ENCODE measurements at regions not wholly inside any gene's neighbourhood (a gene's known extent, or its start where the extent isn't known, plus 50 kb on each side); places are given as distances from the start of the nearest gene placed in this dataset.
A peak's percentile ranks its signal among the peaks of the same experiment; 100 is the strongest.

GRCh38 chr3:8239095-8239494 is 262.5 kb upstream of the LMCD1 start:
- no peaks in the 10 kb centered on the region for H3K27me3 ChIP-seq

GRCh38 chr3:8239718-8240695 is 261.6 kb upstream of the LMCD1 start:
- H3K4me1 ChIP-seq, result no peaks in the 10 kb centered on the region
- no peak overlapping the region for H3K27ac ChIP-seq
- H3K4me3 ChIP-seq, result no peak overlapping the region
- H3K36me3 ChIP-seq, result no peaks in the 10 kb centered on the region
- intact Hi-C loops (cut with DNase I), result no loop called here
- no peaks in the 10 kb centered on the region for H3K9me3 ChIP-seq
- ATAC-seq, result peak; percentile 85
- TF ChIP-seq CTCF (IDR thresholded peaks at IDR 0.05), result peak; percentile 84
- no peak for DNase-seq
- H3K27me3 ChIP-seq, result no peaks in the 10 kb centered on the region

More at GRCh38 chr3:8239095-8239494, 262.5 kb upstream of the LMCD1 start:
- no peak overlapping the region for H3K27ac ChIP-seq
- no peak for TF ChIP-seq CTCF (IDR thresholded peaks at IDR 0.05)
- H3K4me1 ChIP-seq, result no peaks in the 10 kb centered on the region
- ATAC-seq (no peak), DNase-seq (no peak)
- intact Hi-C loops (cut with DNase I), result no loop called here
- no peak overlapping the region for H3K4me3 ChIP-seq
- H3K9me3 ChIP-seq, result no peaks in the 10 kb centered on the region
- no peaks in the 10 kb centered on the region for H3K36me3 ChIP-seq

DNA sequence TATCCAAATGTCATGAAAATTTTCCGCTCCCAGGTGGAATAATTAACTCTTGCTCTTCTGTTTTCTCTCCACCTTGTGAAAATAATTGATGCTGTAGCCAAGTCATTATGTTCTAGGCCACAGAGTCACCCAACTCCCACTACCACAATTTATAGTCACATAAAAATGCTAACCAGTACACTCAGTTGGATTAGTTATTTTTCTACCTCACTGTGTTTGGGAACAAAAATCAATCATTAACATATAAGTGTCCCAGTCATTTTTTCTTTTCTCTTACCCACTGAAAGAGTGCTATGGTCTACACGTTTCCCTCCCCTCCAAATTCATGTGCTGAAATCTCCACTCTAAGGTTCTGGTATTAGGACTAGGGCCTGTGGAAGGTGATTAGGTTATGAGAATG is 255.6 kb upstream of the LMCD1 start:
- ATAC-seq (no peak), DNase-seq (no peak)
- H3K9me3 ChIP-seq, result no peaks in the 10 kb centered on the region
- TF ChIP-seq CTCF (IDR thresholded peaks at IDR 0.05), result no peak
- H3K36me3 ChIP-seq, result no peaks in the 10 kb centered on the region
- H3K4me3 ChIP-seq, result no peak overlapping the region
- H3K4me1 ChIP-seq, result no peaks in the 10 kb centered on the region
- H3K27ac ChIP-seq, result no peak overlapping the region
- intact Hi-C loops (cut with DNase I), result no loop called here
- no peaks in the 10 kb centered on the region for H3K27me3 ChIP-seq

GRCh38 chr3:8253201-8253600 is 248.4 kb upstream of the LMCD1 start:
- H3K27me3 ChIP-seq, result no peaks in the 10 kb centered on the region
- TF ChIP-seq CTCF (IDR thresholded peaks at IDR 0.05), result no peak
- no peaks in the 10 kb centered on the region for H3K4me1 ChIP-seq
- ATAC-seq (no peak), DNase-seq (no peak)
- H3K36me3 ChIP-seq, result no peaks in the 10 kb centered on the region
- H3K27ac ChIP-seq, result no peak overlapping the region
- no peak overlapping the region for H3K4me3 ChIP-seq
- intact Hi-C loops (cut with DNase I), result no loop called here
- H3K9me3 ChIP-seq, result no peaks in the 10 kb centered on the region

GRCh38 chr3:8254489-8254888 is 247.1 kb upstream of the LMCD1 start:
- H3K9me3 ChIP-seq, result no peaks in the 10 kb centered on the region
- no peaks in the 10 kb centered on the region for H3K36me3 ChIP-seq
- TF ChIP-seq CTCF (IDR thresholded peaks at IDR 0.05), result no peak
- DNase-seq (no peak), ATAC-seq (no peak)
- no peaks in the 10 kb centered on the region for H3K27me3 ChIP-seq
- no peak overlapping the region for H3K4me3 ChIP-seq
- intact Hi-C loops (cut with DNase I), result no loop called here
- H3K27ac ChIP-seq, result no peak overlapping the region
- no peaks in the 10 kb centered on the region for H3K4me1 ChIP-seq

Measured in upper lobe of right lung (tissue), 1 donor.